ENCODE measurements at regions not wholly inside any gene's neighbourhood (a gene's known extent, or its start where the extent isn't known, plus 50 kb on each side); places are given as distances from the start of the nearest gene placed in this dataset.

DNA sequence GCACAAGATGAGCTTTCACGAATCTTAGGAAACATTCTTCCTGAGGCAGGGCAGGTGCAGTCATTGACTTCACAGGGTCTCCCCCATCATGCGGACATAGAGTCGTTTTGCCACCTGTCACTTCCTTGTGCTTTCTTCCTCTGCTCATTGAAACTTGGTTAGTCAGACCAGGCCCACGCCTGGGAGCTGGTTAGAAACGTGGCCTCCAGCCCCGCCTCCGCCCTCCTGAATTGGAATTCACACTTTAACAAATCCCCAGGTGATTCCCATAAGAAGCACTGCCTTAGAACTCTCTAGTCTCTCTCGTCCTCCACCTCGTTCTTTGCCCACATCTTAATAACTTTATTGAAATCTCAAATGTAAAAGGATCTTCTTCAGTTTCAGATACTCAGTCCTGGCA is 265.5 kb upstream of the FZD8 start:
- TF ChIP-seq, protein P1, sequence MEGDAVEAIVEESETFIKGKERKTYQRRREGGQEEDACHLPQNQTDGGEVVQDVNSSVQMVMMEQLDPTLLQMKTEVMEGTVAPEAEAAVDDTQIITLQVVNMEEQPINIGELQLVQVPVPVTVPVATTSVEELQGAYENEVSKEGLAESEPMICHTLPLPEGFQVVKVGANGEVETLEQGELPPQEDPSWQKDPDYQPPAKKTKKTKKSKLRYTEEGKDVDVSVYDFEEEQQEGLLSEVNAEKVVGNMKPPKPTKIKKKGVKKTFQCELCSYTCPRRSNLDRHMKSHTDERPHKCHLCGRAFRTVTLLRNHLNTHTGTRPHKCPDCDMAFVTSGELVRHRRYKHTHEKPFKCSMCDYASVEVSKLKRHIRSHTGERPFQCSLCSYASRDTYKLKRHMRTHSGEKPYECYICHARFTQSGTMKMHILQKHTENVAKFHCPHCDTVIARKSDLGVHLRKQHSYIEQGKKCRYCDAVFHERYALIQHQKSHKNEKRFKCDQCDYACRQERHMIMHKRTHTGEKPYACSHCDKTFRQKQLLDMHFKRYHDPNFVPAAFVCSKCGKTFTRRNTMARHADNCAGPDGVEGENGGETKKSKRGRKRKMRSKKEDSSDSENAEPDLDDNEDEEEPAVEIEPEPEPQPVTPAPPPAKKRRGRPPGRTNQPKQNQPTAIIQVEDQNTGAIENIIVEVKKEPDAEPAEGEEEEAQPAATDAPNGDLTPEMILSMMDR (conservative IDR thresholded peaks at IDR 0.05): no peak
- no peak for TF ChIP-seq ZFX (IDR thresholded peaks at IDR 0.05)

All from C4-2B (cell line).